GM19372 (cell line): ENCODE measurements at regions not wholly inside any gene's neighbourhood (a gene's known extent, or its start where the extent isn't known, plus 50 kb on each side); places are given as distances from the start of the nearest gene placed in this dataset.
"Not testable (repeated sequence)": the region's sequence is repeated elsewhere in the genome, so short reads cannot be mapped to it uniquely, and the experiment has no call there.

ENCODE experiments used
- ATAC-seq: cut with Tn5 transposase; IDR thresholded peaks from one replicate; pipeline ENCODE4 v1.9.1; 2021; ENCODE audit warnings: mild to moderate bottlenecking, low read depth, moderate library complexity; ENCODE audit not compliant: unreplicated experiment

- ATAC-seq = no peak
Measured at GRCh38 chr21:28391938-28392849, 600.5 kb downstream of the LTN1 start.

- ATAC-seq = no peak
Measured at GRCh38 chr21:28387220-28387619, 605.5 kb downstream of the LTN1 start.

- no peak for ATAC-seq
Measured at GRCh38 chr21:28385845-28386244, 606.8 kb downstream of the LTN1 start.

- ATAC-seq = not testable (repeated sequence)
Measured at GRCh38 chr21:28381000-28381745, 611.5 kb downstream of the LTN1 start.

- ATAC-seq = no peak
Measured at GRCh38 chr21:28380241-28380640, 612.4 kb downstream of the LTN1 start.

- ATAC-seq = no peak
Measured at GRCh38 chr21:28378026-28378425, 614.7 kb downstream of the LTN1 start.

GRCh38 chr21:28375708-28376385 is 616.8 kb downstream of the LTN1 start:
- ATAC-seq = no peak

GRCh38 chr21:28374881-28375280 is 617.8 kb downstream of the LTN1 start:
- ATAC-seq = no peak

- no peak for ATAC-seq
Measured at GRCh38 chr21:28371713-28372112, 621.0 kb downstream of the LTN1 start.

- ATAC-seq = no peak
Measured at GRCh38 chr21:28359300-28359699, 633.4 kb downstream of the LTN1 start.

GRCh38 chr21:28358702-28359101 is 634.0 kb downstream of the LTN1 start:
- no peak for ATAC-seq

GRCh38 chr21:28358170-28358569 is 634.5 kb downstream of the LTN1 start:
- ATAC-seq = no peak

- ATAC-seq = no peak
Measured at GRCh38 chr21:28357743-28358142, 634.9 kb downstream of the LTN1 start.

GRCh38 chr21:28356422-28356821 is 636.3 kb downstream of the LTN1 start:
- ATAC-seq = no peak

GRCh38 chr21:28345934-28346333 is 646.7 kb downstream of the LTN1 start:
- no peak for ATAC-seq

- ATAC-seq = no peak
Measured at GRCh38 chr21:28344985-28345384, 647.7 kb downstream of the LTN1 start.

GRCh38 chr21:28342212-28342810 is 650.4 kb downstream of the LTN1 start:
- no peak for ATAC-seq

- no peak for ATAC-seq
Measured at GRCh38 chr21:28339403-28339802, 653.3 kb downstream of the LTN1 start.

- no peak for ATAC-seq
Measured at GRCh38 chr21:28338701-28339305, 653.9 kb downstream of the LTN1 start.

- no peak for ATAC-seq
Measured at GRCh38 chr21:28337315-28337714, 655.4 kb downstream of the LTN1 start.
